GM12872 (cell line): ENCODE measurements at regions not wholly inside any gene's neighbourhood (a gene's known extent, or its start where the extent isn't known, plus 50 kb on each side); places are given as distances from the start of the nearest gene placed in this dataset.

ENCODE experiments used
- CTCF ChIP-seq: IDR thresholded peaks from 3 replicates; pipeline ENCODE4 v1.5.1; 2011; ENCODE audit warnings: low read depth, mild to moderate bottlenecking, low read length, moderate library complexity; ENCODE audit not compliant: insufficient read depth

- TF ChIP-seq CTCF: no peak
Measured at GRCh38 chr17:68734187-68734900, 133.2 kb upstream of the FAM20A start.

GRCh38 chr17:68733241-68734176 is 132.3 kb upstream of the FAM20A start:
- TF ChIP-seq CTCF: no peak

GRCh38 chr17:68732301-68732749 is 131.2 kb upstream of the FAM20A start:
- TF ChIP-seq CTCF: no peak

- TF ChIP-seq CTCF: no peak
Measured at GRCh38 chr17:68731465-68731864, 130.3 kb upstream of the FAM20A start.

GRCh38 chr17:68719431-68719830 is 118.3 kb upstream of the FAM20A start:
- TF ChIP-seq CTCF: no peak

- no peak for TF ChIP-seq CTCF
Measured at GRCh38 chr17:68718926-68719325, 117.8 kb upstream of the FAM20A start.

- no peak for TF ChIP-seq CTCF
Measured at GRCh38 chr17:68718465-68718864, 117.3 kb upstream of the FAM20A start.
